GM18873 (cell line): ENCODE measurements at regions not wholly inside any gene's neighbourhood (a gene's known extent, or its start where the extent isn't known, plus 50 kb on each side); places are given as distances from the start of the nearest gene placed in this dataset.

Experiments used
- ATAC-seq: cut with Tn5 transposase; IDR thresholded peaks from one replicate; pipeline ENCODE4 v1.9.1; 2021; ENCODE audit warnings: mild to moderate bottlenecking, moderate library complexity, moderate number of reproducible peaks; ENCODE audit not compliant: unreplicated experiment, low FRiP score

DNA sequence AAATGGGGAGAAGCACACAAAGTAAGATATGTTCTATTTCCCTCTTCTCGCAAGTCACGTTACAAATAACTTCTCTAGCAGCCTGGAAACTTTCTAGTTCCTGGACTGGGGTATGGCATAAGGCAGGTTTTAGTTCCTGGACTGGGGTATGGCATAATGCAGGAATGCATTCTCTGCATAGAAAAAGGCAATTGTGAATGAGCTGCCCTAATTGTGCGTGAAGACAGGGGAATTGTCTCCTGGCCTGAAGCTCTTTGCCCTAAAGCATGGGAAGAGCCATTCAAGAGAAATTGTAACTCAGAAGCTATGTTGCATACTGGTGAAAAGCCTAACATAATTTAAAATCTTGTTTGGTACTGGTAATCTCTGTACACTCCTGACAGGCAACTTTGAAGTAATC, 54.3 kb upstream of the CBLB start:
- no peak for ATAC-seq

GRCh38 chr3:105927741-105928140, 58.9 kb upstream of the CBLB start:
- ATAC-seq = no peak

GRCh38 chr3:105930733-105931132, 61.9 kb upstream of the CBLB start:
- no peak for ATAC-seq

GRCh38 chr3:105931500-105931899, 62.7 kb upstream of the CBLB start:
- ATAC-seq = no peak

- ATAC-seq = no peak
These were observed 65.1 kb upstream of the CBLB start for GRCh38 chr3:105933871-105934270.

- ATAC-seq = no peak
These were observed 69.3 kb upstream of the CBLB start for GRCh38 chr3:105938101-105938500.

DNA sequence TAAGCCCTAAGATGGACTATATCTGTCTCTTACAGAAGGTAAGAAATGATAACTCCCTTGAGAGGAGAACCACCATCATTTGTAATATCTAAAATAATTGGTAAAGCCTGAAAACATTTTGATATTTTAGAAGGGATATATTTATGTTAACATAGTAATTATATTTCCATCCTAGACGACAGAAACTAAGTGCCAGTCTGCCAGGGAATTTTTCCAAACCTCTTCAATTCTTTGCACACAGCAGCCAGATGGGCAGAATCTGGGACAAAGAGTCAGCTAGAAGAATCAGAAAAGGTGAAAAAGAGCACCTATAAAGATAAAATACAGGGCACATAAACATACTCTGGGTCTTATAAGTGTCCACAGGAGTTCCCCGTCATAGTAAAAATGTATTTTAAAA, 70.0 kb upstream of the CBLB start:
- ATAC-seq = no peak

- ATAC-seq = no peak
These were observed 75.5 kb upstream of the CBLB start for GRCh38 chr3:105944276-105944675.

DNA sequence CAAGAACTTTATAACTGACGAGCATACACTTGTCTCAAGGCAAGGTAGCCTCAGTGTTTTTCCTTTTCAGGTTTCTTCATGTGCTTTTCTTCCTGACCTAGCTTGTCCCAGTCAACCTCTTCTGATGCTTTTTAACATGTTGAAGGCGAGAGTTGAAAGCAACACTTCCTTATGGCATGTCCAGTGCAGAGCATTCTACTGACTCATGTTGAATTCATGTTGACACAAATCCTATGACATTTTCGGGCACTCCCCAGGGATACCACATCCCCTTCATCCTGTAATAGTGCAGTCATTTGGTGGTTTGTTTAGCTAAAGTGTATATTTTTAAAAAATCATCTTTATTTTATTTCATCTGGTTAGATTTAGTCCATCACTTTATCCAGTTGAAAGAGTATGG, 75.9 kb upstream of the CBLB start:
- ATAC-seq = no peak

DNA sequence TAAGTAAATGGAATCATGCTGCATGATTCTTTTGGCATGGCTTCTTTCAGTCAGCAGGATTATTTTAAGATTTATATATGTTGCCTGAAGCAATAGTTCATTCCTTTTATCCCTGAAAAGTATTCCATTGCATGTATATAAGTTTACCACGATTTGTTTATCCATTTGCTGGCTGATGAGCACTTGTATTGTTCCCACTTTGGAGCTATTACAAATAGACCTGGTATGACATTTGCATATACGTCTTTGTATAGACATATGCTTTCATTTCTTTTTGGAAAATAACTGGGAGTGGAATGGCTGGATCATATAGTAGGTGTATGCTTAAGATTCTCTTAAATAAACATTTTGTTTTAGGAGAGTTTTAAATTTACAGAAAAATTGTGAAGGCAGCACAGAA, 79.3 kb upstream of the CBLB start:
- ATAC-seq = no peak

- no peak for ATAC-seq
These were observed 82.2 kb upstream of the CBLB start for GRCh38 chr3:105950881-105951600.

GRCh38 chr3:105953831-105954230, 85.0 kb upstream of the CBLB start:
- ATAC-seq = no peak

- no peak for ATAC-seq
These were observed 87.5 kb upstream of the CBLB start for GRCh38 chr3:105956306-105956705.

- ATAC-seq = no peak
These were observed 88.9 kb upstream of the CBLB start for GRCh38 chr3:105957722-105958121.

- no peak for ATAC-seq
These were observed 89.6 kb upstream of the CBLB start for GRCh38 chr3:105958237-105959000.

GRCh38 chr3:105959851-105960250, 91.0 kb upstream of the CBLB start:
- ATAC-seq = no peak

DNA sequence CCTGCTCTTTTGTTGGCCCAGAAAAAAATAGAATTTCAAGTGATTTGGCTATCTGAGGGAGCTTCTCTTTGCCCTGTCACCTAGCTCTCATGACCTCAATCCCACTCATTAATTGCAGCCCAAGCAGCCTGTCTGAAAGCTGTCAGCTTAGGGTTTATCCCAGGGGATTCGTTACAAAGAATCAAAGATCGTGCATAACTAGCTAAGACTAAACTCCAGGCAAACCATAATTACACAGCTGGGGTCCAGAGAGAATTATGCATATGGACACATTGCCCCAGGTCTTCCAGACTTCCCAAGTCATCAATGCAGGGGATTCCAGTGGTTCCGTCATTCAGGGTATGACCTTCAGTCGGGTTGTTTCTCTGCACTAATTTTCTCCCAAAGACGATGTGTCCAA, 91.6 kb upstream of the CBLB start:
- no peak for ATAC-seq

GRCh38 chr3:105963161-105963560, 94.3 kb upstream of the CBLB start:
- ATAC-seq = no peak

DNA sequence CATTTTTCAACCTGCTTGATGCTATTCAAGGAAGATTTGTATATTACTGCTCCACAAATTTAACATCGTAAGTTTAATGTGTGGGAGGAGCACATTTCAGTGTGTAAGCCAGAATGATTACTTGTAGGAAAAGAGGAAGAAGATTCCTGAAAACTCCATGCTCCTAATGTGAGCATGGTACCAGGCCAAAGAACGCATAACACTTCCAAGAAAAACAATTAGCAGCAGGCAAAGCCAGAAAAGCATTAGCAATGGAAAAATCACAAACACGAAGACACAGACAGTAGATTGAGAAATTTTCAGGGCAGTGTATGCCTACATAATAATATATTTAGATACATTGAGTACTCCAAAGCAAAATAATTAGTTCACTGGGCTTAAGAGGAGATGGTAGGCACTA, 96.6 kb upstream of the CBLB start:
- no peak for ATAC-seq

DNA sequence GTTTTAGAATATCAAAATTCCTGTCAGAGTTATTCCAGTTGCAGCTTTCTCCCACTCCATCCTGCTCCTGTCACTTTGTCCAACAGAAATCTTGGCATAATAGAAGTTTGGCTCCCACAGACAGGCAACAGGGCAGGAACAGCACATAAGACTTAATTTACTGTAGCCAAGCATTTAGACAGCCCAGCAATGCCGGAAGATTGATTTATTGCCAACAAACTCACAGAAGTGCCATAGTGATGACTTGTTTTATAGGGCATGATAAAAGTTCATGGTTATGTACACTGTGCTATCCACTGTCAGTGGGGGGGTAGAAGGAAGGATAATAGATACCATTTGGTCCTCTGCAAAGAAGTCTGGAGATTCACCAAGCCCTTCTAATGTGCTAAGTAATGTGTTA, 98.3 kb upstream of the CBLB start:
- ATAC-seq = no peak

GRCh38 chr3:105970283-105970682, 101.5 kb upstream of the CBLB start:
- no peak for ATAC-seq

DNA sequence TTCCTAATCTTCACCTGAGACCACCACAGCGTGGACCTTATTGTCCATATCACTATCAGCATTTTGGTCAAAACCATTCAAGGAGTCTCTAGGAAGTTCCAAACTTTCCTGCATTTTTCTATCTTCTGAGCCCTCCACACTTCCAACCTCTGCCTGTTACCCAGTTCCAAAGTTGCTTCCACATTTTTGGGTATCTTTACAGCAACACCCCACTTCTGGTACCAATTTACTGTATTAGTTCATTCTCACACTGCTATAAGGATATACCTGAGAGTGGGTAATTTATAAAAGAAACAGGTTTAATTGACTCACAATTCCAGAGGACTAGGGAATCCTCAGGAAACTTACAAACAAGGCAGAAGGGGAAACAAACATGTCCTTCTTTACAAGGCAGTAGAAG, 103.3 kb upstream of the CBLB start:
- ATAC-seq = no peak
